ENCODE measurements at regions not wholly inside any gene's neighbourhood (a gene's known extent, or its start where the extent isn't known, plus 50 kb on each side); places are given as distances from the start of the nearest gene placed in this dataset.
"Not testable (repeated sequence)": the region's sequence is repeated elsewhere in the genome, so short reads cannot be mapped to it uniquely, and the experiment has no call there.

- Histone ChIP-seq H3K9ac (no peak overlapping the region), H3K27ac (no peak overlapping the region), H3F3A (ENCODE audit: insufficient read depth) (no peaks in the 10 kb centered on the region), H3K79me2 (ENCODE audit: insufficient read depth) (no peaks in the 10 kb centered on the region), H3K36me3 (ENCODE audit: low read depth) (no peaks in the 10 kb centered on the region), H3K9me3 (ENCODE audit: low read depth) (no peaks in the 10 kb centered on the region), H3K9me2 (ENCODE audit: insufficient read depth) (no peaks in the 10 kb centered on the region), H3K4me1 (ENCODE audit: insufficient read depth) (no peaks in the 10 kb centered on the region), H4K20me1 (ENCODE audit: insufficient read depth) (no peaks in the 10 kb centered on the region), H2AFZ (no peak overlapping the region), H3K27me3 (replicated peaks; ENCODE audit: insufficient read depth) (no peaks in the 10 kb centered on the region), H3K4me2 (ENCODE audit: unreplicated experiment) (no peak overlapping the region), H3K4me3 (no peak overlapping the region)
- 53 to 54% methylated on average over 5 of the region's 5 CpGs for WGBS, 2 experiments (ENCODE audit: low coverage in 1 of 2, low lambda C conversion rate in 2 of 2, missing lambda C conversion rate in 2 of 2)
- TF ChIP-seq EZH2phosphoT487 (IDR thresholded peaks at IDR 0.05; ENCODE audit: insufficient read depth, low read depth) (no peak), EZH2 (IDR thresholded peaks at IDR 0.05; ENCODE audit: insufficient read depth, poor library complexity, severe bottlenecking) (no peak)
- in situ Hi-C loops (cut with MboI) = no loop called here
- no peak for DNase-seq
Observed at GRCh38 chr15:96142498-96142897, 188.0 kb upstream of the NR2F2 start.

GRCh38 chr15:96144734-96145133, 185.8 kb upstream of the NR2F2 start:
- no peaks in the 10 kb centered on the region for H3K9me3 ChIP-seq (ENCODE audit: low read depth)
- H4K20me1 ChIP-seq (ENCODE audit: insufficient read depth) = no peaks in the 10 kb centered on the region
- H3K79me2 ChIP-seq (ENCODE audit: insufficient read depth) = no peaks in the 10 kb centered on the region
- WGBS, 2 experiments (ENCODE audit: low coverage in 1 of 2, low lambda C conversion rate in 2 of 2, missing lambda C conversion rate in 2 of 2) = 47 to 60% methylated on average over 2 of the region's 2 CpGs
- in situ Hi-C loops (cut with MboI) = no loop called here
- no peak overlapping the region for H3K9ac ChIP-seq
- no peak overlapping the region for H3K4me2 ChIP-seq (ENCODE audit: unreplicated experiment)
- H3K4me1 ChIP-seq (ENCODE audit: insufficient read depth) = no peaks in the 10 kb centered on the region
- H2AFZ ChIP-seq = no peak overlapping the region
- H3K4me3 ChIP-seq = no peak overlapping the region
- H3K36me3 ChIP-seq (ENCODE audit: low read depth) = no peaks in the 10 kb centered on the region
- DNase-seq = no peak
- TF ChIP-seq EZH2 (IDR thresholded peaks at IDR 0.05; ENCODE audit: insufficient read depth, poor library complexity, severe bottlenecking) (no peak), EZH2phosphoT487 (IDR thresholded peaks at IDR 0.05; ENCODE audit: insufficient read depth, low read depth) (no peak)
- H3K9me2 ChIP-seq (ENCODE audit: insufficient read depth) = no peaks in the 10 kb centered on the region
- H3K27me3 ChIP-seq (replicated peaks; ENCODE audit: insufficient read depth) = no peaks in the 10 kb centered on the region
- no peak overlapping the region for H3K27ac ChIP-seq
- H3F3A ChIP-seq (ENCODE audit: insufficient read depth) = no peaks in the 10 kb centered on the region

- no peaks in the 10 kb centered on the region for H3K27me3 ChIP-seq (replicated peaks; ENCODE audit: insufficient read depth)
- no peak overlapping the region for H3K9ac ChIP-seq
- in situ Hi-C loops (cut with MboI) = no loop called here
- H3K9me3 ChIP-seq (ENCODE audit: low read depth) = no peaks in the 10 kb centered on the region
- TF ChIP-seq EZH2phosphoT487 (IDR thresholded peaks at IDR 0.05; ENCODE audit: insufficient read depth, low read depth) (no peak), EZH2 (IDR thresholded peaks at IDR 0.05; ENCODE audit: insufficient read depth, poor library complexity, severe bottlenecking) (no peak)
- 61 to 65% methylated on average over 6 of the region's 6 CpGs for WGBS, 2 experiments (ENCODE audit: low coverage in 1 of 2, low lambda C conversion rate in 2 of 2, missing lambda C conversion rate in 2 of 2)
- no peak overlapping the region for H3K27ac ChIP-seq
- H3K9me2 ChIP-seq (ENCODE audit: insufficient read depth) = no peaks in the 10 kb centered on the region
- no peak overlapping the region for H3K4me3 ChIP-seq
- DNase-seq = peak; percentile 6
- no peaks in the 10 kb centered on the region for H3F3A ChIP-seq (ENCODE audit: insufficient read depth)
- no peaks in the 10 kb centered on the region for H3K36me3 ChIP-seq (ENCODE audit: low read depth)
- no peak overlapping the region for H3K4me2 ChIP-seq (ENCODE audit: unreplicated experiment)
- no peaks in the 10 kb centered on the region for H4K20me1 ChIP-seq (ENCODE audit: insufficient read depth)
- no peak overlapping the region for H2AFZ ChIP-seq
- no peaks in the 10 kb centered on the region; the same call in 1 of the 2 replicates for H3K4me1 ChIP-seq (ENCODE audit: insufficient read depth)
- no peaks in the 10 kb centered on the region for H3K79me2 ChIP-seq (ENCODE audit: insufficient read depth)
Observed at GRCh38 chr15:96146726-96147125, 183.8 kb upstream of the NR2F2 start.

GRCh38 chr15:96147267-96147666, 183.2 kb upstream of the NR2F2 start:
- Histone ChIP-seq H3K9me3 (ENCODE audit: low read depth) (no peaks in the 10 kb centered on the region), H4K20me1 (ENCODE audit: insufficient read depth) (no peaks in the 10 kb centered on the region), H3F3A (ENCODE audit: insufficient read depth) (no peaks in the 10 kb centered on the region), H3K9me2 (ENCODE audit: insufficient read depth) (no peaks in the 10 kb centered on the region), H3K9ac (no peak overlapping the region), H3K79me2 (ENCODE audit: insufficient read depth) (no peaks in the 10 kb centered on the region), H3K4me3 (no peak overlapping the region), H2AFZ (no peak overlapping the region), H3K36me3 (ENCODE audit: low read depth) (no peaks in the 10 kb centered on the region), H3K27me3 (replicated peaks; ENCODE audit: insufficient read depth) (no peaks in the 10 kb centered on the region), H3K4me2 (ENCODE audit: unreplicated experiment) (no peak overlapping the region), H3K4me1 (ENCODE audit: insufficient read depth) (no peaks in the 10 kb centered on the region; the same call in 1 of the 2 replicates), H3K27ac (no peak overlapping the region)
- no peak for DNase-seq
- 74 to 75% methylated on average over 3 of the region's 3 CpGs for WGBS, 2 experiments (ENCODE audit: low coverage in 1 of 2, low lambda C conversion rate in 2 of 2, missing lambda C conversion rate in 2 of 2)
- in situ Hi-C loops (cut with MboI) = no loop called here
- TF ChIP-seq EZH2 (IDR thresholded peaks at IDR 0.05; ENCODE audit: insufficient read depth, poor library complexity, severe bottlenecking) = no peak
- no peak for TF ChIP-seq EZH2phosphoT487 (IDR thresholded peaks at IDR 0.05; ENCODE audit: insufficient read depth, low read depth)

- H3K36me3 ChIP-seq (ENCODE audit: low read depth) = no peaks in the 10 kb centered on the region
- 82% methylated on average over 7 of the region's 7 CpGs for WGBS, 2 experiments (ENCODE audit: low coverage in 1 of 2, low lambda C conversion rate in 2 of 2, missing lambda C conversion rate in 2 of 2)
- TF ChIP-seq EZH2 (IDR thresholded peaks at IDR 0.05; ENCODE audit: insufficient read depth, poor library complexity, severe bottlenecking) (no peak), EZH2phosphoT487 (IDR thresholded peaks at IDR 0.05; ENCODE audit: insufficient read depth, low read depth) (no peak)
- H3K27me3 ChIP-seq (replicated peaks; ENCODE audit: insufficient read depth) = no peaks in the 10 kb centered on the region
- no peak overlapping the region for H2AFZ ChIP-seq
- no peak overlapping the region for H3K4me2 ChIP-seq (ENCODE audit: unreplicated experiment)
- no peaks in the 10 kb centered on the region for H3K9me2 ChIP-seq (ENCODE audit: insufficient read depth)
- H3K79me2 ChIP-seq (ENCODE audit: insufficient read depth) = no peaks in the 10 kb centered on the region
- H3K4me1 ChIP-seq (ENCODE audit: insufficient read depth) = no peaks in the 10 kb centered on the region; the same call in 1 of the 2 replicates
- H3K9ac ChIP-seq = no peak overlapping the region
- H3F3A ChIP-seq (ENCODE audit: insufficient read depth) = no peaks in the 10 kb centered on the region
- DNase-seq = no peak
- no peak overlapping the region for H3K4me3 ChIP-seq
- no peak overlapping the region for H3K27ac ChIP-seq
- H3K9me3 ChIP-seq (ENCODE audit: low read depth) = peaks cover 3% of the 10 kb centered on the region
- no peaks in the 10 kb centered on the region for H4K20me1 ChIP-seq (ENCODE audit: insufficient read depth)
- in situ Hi-C loops (cut with MboI) = no loop called here
Observed at GRCh38 chr15:96150254-96150653, 180.2 kb upstream of the NR2F2 start.

- peak; percentile 70 for DNase-seq
Observed at GRCh38 chr15:96151749-96152148, 178.8 kb upstream of the NR2F2 start.

More at GRCh38 chr15:96151749-96152148, 178.8 kb upstream of the NR2F2 start:
- H2AFZ ChIP-seq; H3K4me2 ChIP-seq (ENCODE audit: unreplicated experiment); H3K27ac ChIP-seq; H3K4me1 ChIP-seq (ENCODE audit: insufficient read depth); H3K9ac ChIP-seq; H3K9me2 ChIP-seq (ENCODE audit: insufficient read depth); H3K27me3 ChIP-seq (replicated peaks; ENCODE audit: insufficient read depth); H3K36me3 ChIP-seq (ENCODE audit: low read depth); H3K79me2 ChIP-seq (ENCODE audit: insufficient read depth); H3K9me3 ChIP-seq (ENCODE audit: low read depth); H3K4me3 ChIP-seq; H4K20me1 ChIP-seq (ENCODE audit: insufficient read depth); in situ Hi-C loops (cut with MboI); H3F3A ChIP-seq (ENCODE audit: insufficient read depth): not testable (repeated sequence)
- WGBS, 2 experiments (ENCODE audit: low coverage in 1 of 2, low lambda C conversion rate in 2 of 2, missing lambda C conversion rate in 2 of 2) = 39 to 45% methylated on average over 8 of the region's 8 CpGs

Measured in GM23248 (cell line).